Parathyroid adenoma (tissue), 2 donors: ENCODE measurements at regions not wholly inside any gene's neighbourhood (a gene's known extent, or its start where the extent isn't known, plus 50 kb on each side); places are given as distances from the start of the nearest gene placed in this dataset.

ENCODE experiments used
- H2AFZ ChIP-seq: fragments of 300-600 bp; sonication (generic); one replicate; pipeline ENCODE4 v1.7.0; 2017; ENCODE audit warnings: antibody characterized with exemption, mild to moderate bottlenecking
- H3K27ac ChIP-seq: fragments of 300-600 bp; sonication (generic); one replicate; pipeline ENCODE4 v1.7.0; 2017
- H3K27me3 ChIP-seq: fragments of 300-600 bp; sonication (generic); one replicate; pipeline ENCODE4 v1.7.0; 2017; ENCODE audit warnings: low read length; ENCODE audit not compliant: control insufficient read depth, insufficient read depth
- H3K36me3 ChIP-seq: fragments of 300-600 bp; sonication (generic); one replicate; pipeline ENCODE4 v1.7.0; 2017; ENCODE audit warnings: low read length; ENCODE audit not compliant: control insufficient read depth, insufficient read depth
- H3K4me1 ChIP-seq: fragments of 300-600 bp; sonication (generic); one replicate; pipeline ENCODE4 v1.7.0; 2017; ENCODE audit warnings: control low read depth
- H3K4me2 ChIP-seq: fragments of 300-600 bp; sonication (generic); one replicate; pipeline ENCODE4 v1.7.0; 2017; ENCODE audit warnings: low read length
- H3K4me3 ChIP-seq: fragments of 300-600 bp; sonication (generic); one replicate; pipeline ENCODE4 v1.7.0; 2017; ENCODE audit warnings: low read depth, low read length
- H3K79me2 ChIP-seq: fragments of 300-600 bp; sonication (generic); one replicate; pipeline ENCODE4 v1.7.0; 2017; ENCODE audit warnings: control low read depth
- H3K9ac ChIP-seq: fragments of 300-600 bp; sonication (generic); one replicate; pipeline ENCODE4 v1.7.0; 2017; ENCODE audit warnings: mild to moderate bottlenecking
- H3K9me3 ChIP-seq: fragments of 300-600 bp; sonication (generic); one replicate; pipeline ENCODE4 v1.7.0; 2017; ENCODE audit warnings: low read length; ENCODE audit not compliant: control insufficient read depth
- CTCF ChIP-seq: fragments of 300-600 bp; sonication (generic); IDR thresholded peaks from one replicate; pipeline ENCODE4 v1.7.0; 2017; ENCODE audit warnings: antibody characterized with exemption, mild to moderate bottlenecking
- donor health status: primary hyperparathyroidism.

GRCh38 chr3:137509354-137510045 lies 254.6 kb upstream of the SOX14 start:
- Histone ChIP-seq H3K36me3 (no peaks in the 10 kb centered on the region), H3K9ac (no peak overlapping the region), H2AFZ (peak overlapping the region; percentile 13), H3K27ac (no peak overlapping the region), H3K4me3 (no peak overlapping the region), H3K27me3 (no peaks in the 10 kb centered on the region), H3K4me2 (no peak overlapping the region), H3K79me2 (no peaks in the 10 kb centered on the region), H3K9me3 (no peaks in the 10 kb centered on the region), H3K4me1 (no peaks in the 10 kb centered on the region)
- TF ChIP-seq CTCF, result no peak

GRCh38 chr3:137511655-137512054 lies 252.5 kb upstream of the SOX14 start:
- Histone ChIP-seq H3K4me3 (no peak overlapping the region), H3K9me3 (no peaks in the 10 kb centered on the region), H3K27me3 (no peaks in the 10 kb centered on the region), H3K27ac (no peak overlapping the region), H3K4me1 (no peaks in the 10 kb centered on the region), H3K79me2 (no peaks in the 10 kb centered on the region), H3K36me3 (no peaks in the 10 kb centered on the region), H2AFZ (no peak overlapping the region), H3K4me2 (no peak overlapping the region), H3K9ac (no peak overlapping the region)
- TF ChIP-seq CTCF, result no peak

- no peak overlapping the region for H3K27ac ChIP-seq
- H3K4me1 ChIP-seq, result no peaks in the 10 kb centered on the region
- H3K27me3 ChIP-seq, result no peaks in the 10 kb centered on the region
- no peak for TF ChIP-seq CTCF
- no peak overlapping the region for H3K4me2 ChIP-seq
- no peak overlapping the region for H3K9ac ChIP-seq
- H3K4me3 ChIP-seq, result no peak overlapping the region
- H3K79me2 ChIP-seq, result no peaks in the 10 kb centered on the region
- no peak overlapping the region for H2AFZ ChIP-seq
- H3K9me3 ChIP-seq, result no peaks in the 10 kb centered on the region
- no peaks in the 10 kb centered on the region for H3K36me3 ChIP-seq
Measured at GRCh38 chr3:137514853-137515252, 249.3 kb upstream of the SOX14 start.

- Histone ChIP-seq H3K4me1 (no peaks in the 10 kb centered on the region), H3K36me3 (no peaks in the 10 kb centered on the region), H2AFZ (no peak overlapping the region), H3K9ac (no peak overlapping the region), H3K4me3 (no peak overlapping the region), H3K4me2 (no peak overlapping the region), H3K27ac (no peak overlapping the region), H3K27me3 (no peaks in the 10 kb centered on the region), H3K9me3 (no peaks in the 10 kb centered on the region), H3K79me2 (no peaks in the 10 kb centered on the region)
- no peak for TF ChIP-seq CTCF
Measured at GRCh38 chr3:137519602-137520001, 244.5 kb upstream of the SOX14 start.

GRCh38 chr3:137524751-137525150 lies 239.4 kb upstream of the SOX14 start:
- TF ChIP-seq CTCF, result no peak

More at GRCh38 chr3:137524751-137525150, 239.4 kb upstream of the SOX14 start:
- Histone ChIP-seq H3K27me3 (no peaks in the 10 kb centered on the region), H3K79me2 (no peaks in the 10 kb centered on the region), H3K9me3 (no peaks in the 10 kb centered on the region), H3K36me3 (no peaks in the 10 kb centered on the region), H3K9ac (no peak overlapping the region), H3K4me1 (no peaks in the 10 kb centered on the region), H3K4me3 (no peak overlapping the region), H3K4me2 (no peak overlapping the region), H3K27ac (no peak overlapping the region), H2AFZ (no peak overlapping the region)
